ENCODE measurements at regions not wholly inside any gene's neighbourhood (a gene's known extent, or its start where the extent isn't known, plus 50 kb on each side); places are given as distances from the start of the nearest gene placed in this dataset.

GRCh38 chr9:89775641-89776040 lies 170.8 kb downstream of the GADD45G start (continued):
- no peak for TF ChIP-seq ZNF462 (CRISPR knock-in tag; IDR thresholded peaks at IDR 0.05)
- no peak for TF ChIP-seq CREB1 (CRISPR knock-in tag; IDR thresholded peaks at IDR 0.05; ENCODE audit: low read depth)
- TF ChIP-seq EZH2phosphoT487 (IDR thresholded peaks at IDR 0.05; ENCODE audit: unreplicated experiment) = no peak

GRCh38 chr9:89776795-89777525 lies 172.1 kb downstream of the GADD45G start:
- H3K27ac ChIP-seq (ENCODE audit: low read depth) = no peak overlapping the region
- Mint-ChIP-seq H3K27me3 (ENCODE audit: insufficient read depth, low read depth, poor library complexity) (peaks cover 3% of the 10 kb centered on the region), H3K27ac (no peak overlapping the region), H3K36me3 (ENCODE audit: low read depth) (no peaks in the 10 kb centered on the region), H3K4me3 (no peak overlapping the region), H3K9me3 (no peaks in the 10 kb centered on the region), H3K4me1 (no peaks in the 10 kb centered on the region)
- H3F3A ChIP-seq (replicated peaks; ENCODE audit: low read depth) = no peaks in the 10 kb centered on the region
- no peaks in the 10 kb centered on the region for H3K9me2 ChIP-seq (ENCODE audit: insufficient read depth)
- no peak overlapping the region for H3K4me3 ChIP-seq
- DNase-seq (ENCODE audit: low spot score) = no peak
- H3K4me2 ChIP-seq = no peak overlapping the region
- no peaks in the 10 kb centered on the region for H3K36me3 ChIP-seq (ENCODE audit: insufficient read depth)
- no peaks in the 10 kb centered on the region for H3K4me1 ChIP-seq (ENCODE audit: insufficient read depth)
- no peaks in the 10 kb centered on the region for H3K27me3 ChIP-seq (ENCODE audit: insufficient read depth)
- ATAC-seq = no peak
- no peak overlapping the region for H2AFZ ChIP-seq
- no peaks in the 10 kb centered on the region for H4K20me1 ChIP-seq (replicated peaks; ENCODE audit: insufficient read depth)
- H3K79me2 ChIP-seq (replicated peaks; ENCODE audit: insufficient read depth) = no peaks in the 10 kb centered on the region
- TF ChIP-seq ZNF331 (CRISPR knock-in tag; IDR thresholded peaks at IDR 0.05; ENCODE audit: low read depth) (no peak), REST (IDR thresholded peaks at IDR 0.05; ENCODE audit: unreplicated experiment) (no peak), ZNF114 (CRISPR knock-in tag; IDR thresholded peaks at IDR 0.05) (no peak), EZH2 (IDR thresholded peaks at IDR 0.05; ENCODE audit: low read depth, unreplicated experiment) (no peak), CREB1 (CRISPR knock-in tag; IDR thresholded peaks at IDR 0.05; ENCODE audit: low read depth) (no peak), EZH2phosphoT487 (IDR thresholded peaks at IDR 0.05; ENCODE audit: unreplicated experiment) (no peak), POLR2AphosphoS5 (IDR thresholded peaks at IDR 0.05; ENCODE audit: low read depth) (no peak), JUNB (IDR thresholded peaks at IDR 0.05; ENCODE audit: unreplicated experiment) (no peak), STAT1 (IDR thresholded peaks at IDR 0.05; ENCODE audit: unreplicated experiment) (no peak), CTCF (conservative IDR thresholded peaks at IDR 0.05; ENCODE audit: low read depth in 2 of 2) (no peak)
- TF ChIP-seq, protein P1, sequence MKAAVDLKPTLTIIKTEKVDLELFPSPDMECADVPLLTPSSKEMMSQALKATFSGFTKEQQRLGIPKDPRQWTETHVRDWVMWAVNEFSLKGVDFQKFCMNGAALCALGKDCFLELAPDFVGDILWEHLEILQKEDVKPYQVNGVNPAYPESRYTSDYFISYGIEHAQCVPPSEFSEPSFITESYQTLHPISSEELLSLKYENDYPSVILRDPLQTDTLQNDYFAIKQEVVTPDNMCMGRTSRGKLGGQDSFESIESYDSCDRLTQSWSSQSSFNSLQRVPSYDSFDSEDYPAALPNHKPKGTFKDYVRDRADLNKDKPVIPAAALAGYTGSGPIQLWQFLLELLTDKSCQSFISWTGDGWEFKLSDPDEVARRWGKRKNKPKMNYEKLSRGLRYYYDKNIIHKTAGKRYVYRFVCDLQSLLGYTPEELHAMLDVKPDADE (IDR thresholded peaks at IDR 0.05) = no peak

Measured in GM23338 (cell line).